SU-DHL-6 (cell line): ENCODE measurements at regions not wholly inside any gene's neighbourhood (a gene's known extent, or its start where the extent isn't known, plus 50 kb on each side); places are given as distances from the start of the nearest gene placed in this dataset.

Source experiments
- H2AFZ ChIP-seq: fragments of 200-600 bp; sonication (generic); 2 replicates; pipeline ENCODE4 v1.6.1; 2014; ENCODE audit warnings: low read depth, mild to moderate bottlenecking, moderate library complexity, mixed read lengths, antibody characterized with exemption, low read length; ENCODE audit not compliant: severe bottlenecking
- H3F3A ChIP-seq: fragments of 200-600 bp; shearing (Covaris generic); 2 replicates; pipeline ENCODE4 v1.6.0; 2016; ENCODE audit warnings: antibody characterized with exemption, mild to moderate bottlenecking; ENCODE audit not compliant: insufficient read depth
- H3K27ac ChIP-seq: fragments of 200-600 bp; sonication (generic); 2 replicates; pipeline ENCODE4 v1.5.1; 2016; ENCODE audit warnings: low read depth, mild to moderate bottlenecking, low read length, moderate library complexity, mixed read lengths
- H3K27me3 ChIP-seq: fragments of 200-600 bp; sonication (generic), shearing (Covaris generic); 2 replicates; pipeline ENCODE4 v1.6.0; 2014; ENCODE audit warnings: mild to moderate bottlenecking, low read length
- H3K36me3 ChIP-seq: fragments of 200-600 bp; sonication (generic); 2 replicates; pipeline ENCODE4 v1.6.1; 2014; ENCODE audit warnings: mild to moderate bottlenecking, low read length, mixed read lengths
- H3K4me2 ChIP-seq: fragments of 300-600, 200-600 bp; shearing (Covaris generic), sonication (generic); 2 replicates; pipeline ENCODE4 v1.6.0; 2014; ENCODE audit warnings: low read length, low read depth, mild to moderate bottlenecking; ENCODE audit not compliant: poor library complexity, severe bottlenecking
- H3K4me3 ChIP-seq: fragments of 200-600 bp; sonication (generic); 2 replicates; pipeline ENCODE4 v1.5.1; 2014; ENCODE audit warnings: antibody characterized with exemption, low read length, mild to moderate bottlenecking, mixed read lengths; ENCODE audit not compliant: insufficient read depth, poor library complexity, severe bottlenecking
- H3K79me2 ChIP-seq: fragments of 200-600 bp; sonication (generic); 2 replicates; pipeline ENCODE4 v1.6.1; 2014; ENCODE audit warnings: mild to moderate bottlenecking, low read length, moderate library complexity; ENCODE audit not compliant: insufficient read depth
- H3K9ac ChIP-seq: fragments of 200-600 bp; sonication (generic); 2 replicates; pipeline ENCODE4 v1.7.0; 2014; ENCODE audit warnings: mild to moderate bottlenecking, low read length
- H3K9me2 ChIP-seq: fragments of 200-600 bp; sonication (generic); replicated peaks from 2 replicates; pipeline ENCODE4 v1.6.1; 2014; ENCODE audit warnings: low read length; ENCODE audit not compliant: insufficient read depth
- H3K9me3 ChIP-seq: fragments of 200-600 bp; sonication (generic); 2 replicates; pipeline ENCODE4 v1.6.1; 2014; ENCODE audit warnings: low read length, mixed read lengths; ENCODE audit not compliant: insufficient read depth
- H4K20me1 ChIP-seq: fragments of 200-600 bp; sonication (generic); 2 replicates; pipeline ENCODE4 v1.6.1; 2014; ENCODE audit warnings: low read depth, mild to moderate bottlenecking, antibody characterized with exemption, low read length, moderate library complexity, mixed read lengths
- CTCF ChIP-seq: fragments of 200-600 bp; sonication (generic); IDR thresholded peaks from one replicate; pipeline ENCODE4 v1.5.1; 2017; ENCODE audit warnings: antibody characterized with exemption, mild to moderate bottlenecking, low read length, moderate library complexity; ENCODE audit not compliant: insufficient read depth, poor library complexity, severe bottlenecking
- EZH2phosphoT487 ChIP-seq: fragments of 200-600 bp; sonication (generic), shearing (Covaris generic); conservative IDR thresholded peaks from 2 replicates; pipeline ENCODE4 v1.6.1; 2018; ENCODE audit warnings: mild to moderate bottlenecking, antibody characterized with exemption, low read length, moderate library complexity, mixed read lengths

GRCh38 chr15:93610944-93611343 lies 521.9 kb upstream of the RGMA start:
- Histone ChIP-seq H3K79me2 (no peaks in the 10 kb centered on the region), H3K9ac (no peak overlapping the region), H3K27ac (no peak overlapping the region), H3K4me2 (no peak overlapping the region), H3K9me2 (no peaks in the 10 kb centered on the region), H2AFZ (no peak overlapping the region), H4K20me1 (no peaks in the 10 kb centered on the region), H3K4me3 (no peak overlapping the region), H3K9me3 (no peaks in the 10 kb centered on the region), H3F3A (no peaks in the 10 kb centered on the region), H3K27me3 (no peaks in the 10 kb centered on the region), H3K36me3 (no peaks in the 10 kb centered on the region)
- TF ChIP-seq EZH2phosphoT487: no peak
- no peak for TF ChIP-seq CTCF

GRCh38 chr15:93608643-93609148 lies 519.7 kb upstream of the RGMA start:
- Histone ChIP-seq H3K27ac (no peak overlapping the region), H3F3A (no peaks in the 10 kb centered on the region), H3K9me3 (no peaks in the 10 kb centered on the region), H4K20me1 (no peaks in the 10 kb centered on the region), H3K27me3 (no peaks in the 10 kb centered on the region), H3K9ac (no peak overlapping the region), H2AFZ (no peak overlapping the region), H3K4me2 (no peak overlapping the region), H3K36me3 (no peaks in the 10 kb centered on the region), H3K79me2 (no peaks in the 10 kb centered on the region), H3K9me2 (no peaks in the 10 kb centered on the region), H3K4me3 (no peak overlapping the region)
- no peak for TF ChIP-seq CTCF
- no peak for TF ChIP-seq EZH2phosphoT487

DNA sequence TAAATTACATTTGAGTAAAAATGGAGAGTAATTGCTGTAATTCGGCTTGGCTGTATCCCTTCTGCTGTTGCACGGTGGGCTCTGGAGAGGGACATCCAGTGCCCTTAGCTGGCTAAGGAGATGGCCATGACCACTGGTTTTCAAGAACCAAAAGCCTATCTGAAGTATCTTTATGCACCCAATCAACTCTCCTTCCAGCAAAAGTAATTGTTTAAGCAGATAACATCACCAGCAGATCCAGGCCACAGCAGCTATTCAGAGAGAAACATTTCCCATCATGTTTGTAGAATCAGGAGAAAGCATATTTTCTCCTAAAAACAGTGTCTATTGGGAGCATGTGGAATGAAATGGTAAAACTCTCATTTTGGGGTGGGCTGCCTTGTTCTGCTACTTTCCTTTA lies 514.5 kb upstream of the RGMA start:
- H3K4me2 ChIP-seq: no peak overlapping the region
- no peak overlapping the region for H2AFZ ChIP-seq
- no peaks in the 10 kb centered on the region for H4K20me1 ChIP-seq
- H3K4me3 ChIP-seq: no peak overlapping the region
- no peaks in the 10 kb centered on the region for H3K79me2 ChIP-seq
- H3K9me3 ChIP-seq: no peaks in the 10 kb centered on the region
- no peaks in the 10 kb centered on the region for H3F3A ChIP-seq
- H3K9me2 ChIP-seq: no peaks in the 10 kb centered on the region
- H3K27me3 ChIP-seq: no peaks in the 10 kb centered on the region
- H3K36me3 ChIP-seq: no peaks in the 10 kb centered on the region
- no peak for TF ChIP-seq CTCF
- TF ChIP-seq EZH2phosphoT487: no peak
- no peak overlapping the region for H3K27ac ChIP-seq
- no peak overlapping the region for H3K9ac ChIP-seq
